ENCODE measurements at regions not wholly inside any gene's neighbourhood (a gene's known extent, or its start where the extent isn't known, plus 50 kb on each side); places are given as distances from the start of the nearest gene placed in this dataset.

- TF ChIP-seq CHD4 (IDR thresholded peaks at IDR 0.05; ENCODE audit: insufficient read depth, insufficient replicate concordance, low read depth, low read length, poor library complexity, severe bottlenecking) (no peak), CHD1 (IDR thresholded peaks at IDR 0.05; ENCODE audit: low read length) (no peak), ZNF23 (CRISPR knock-in tag; IDR thresholded peaks at IDR 0.05) (no peak), RNF219 (CRISPR knock-in tag; IDR thresholded peaks at IDR 0.05) (no peak), UBTF (IDR thresholded peaks at IDR 0.05; ENCODE audit: borderline replicate concordance in 1 of 2, low read depth in 2 of 2, low read length in 2 of 2) (no peak), CTCF (IDR thresholded peaks at IDR 0.05 in 2 of 3, conservative IDR thresholded peaks at IDR 0.05 in 1 of 3; ENCODE audit: insufficient read depth in 2 of 3, low read depth in 1 of 3, low read length in 3 of 3) (no peak), CEBPG (CRISPR knock-in tag; IDR thresholded peaks at IDR 0.05) (no peak), CEBPG (tag; conservative IDR thresholded peaks at IDR 0.05 in 1 of 2, IDR thresholded peaks at IDR 0.05 in 1 of 2) (no peak), NFE2 (IDR thresholded peaks at IDR 0.05; ENCODE audit: low read depth) (no peak), TGIF2 (CRISPR knock-in tag; IDR thresholded peaks at IDR 0.05) (no peak), ZKSCAN1 (IDR thresholded peaks at IDR 0.05; ENCODE audit: low read depth, low read length) (no peak), PHTF2 (CRISPR knock-in tag; IDR thresholded peaks at IDR 0.05) (no peak), SMARCC2 (IDR thresholded peaks at IDR 0.05; ENCODE audit: low read depth) (no peak)
- TF ChIP-seq, protein P1, sequence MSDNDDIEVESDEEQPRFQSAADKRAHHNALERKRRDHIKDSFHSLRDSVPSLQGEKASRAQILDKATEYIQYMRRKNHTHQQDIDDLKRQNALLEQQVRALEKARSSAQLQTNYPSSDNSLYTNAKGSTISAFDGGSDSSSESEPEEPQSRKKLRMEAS (CRISPR knock-in tag; IDR thresholded peaks at IDR 0.05): no peak
- TF ChIP-seq, protein P2, sequence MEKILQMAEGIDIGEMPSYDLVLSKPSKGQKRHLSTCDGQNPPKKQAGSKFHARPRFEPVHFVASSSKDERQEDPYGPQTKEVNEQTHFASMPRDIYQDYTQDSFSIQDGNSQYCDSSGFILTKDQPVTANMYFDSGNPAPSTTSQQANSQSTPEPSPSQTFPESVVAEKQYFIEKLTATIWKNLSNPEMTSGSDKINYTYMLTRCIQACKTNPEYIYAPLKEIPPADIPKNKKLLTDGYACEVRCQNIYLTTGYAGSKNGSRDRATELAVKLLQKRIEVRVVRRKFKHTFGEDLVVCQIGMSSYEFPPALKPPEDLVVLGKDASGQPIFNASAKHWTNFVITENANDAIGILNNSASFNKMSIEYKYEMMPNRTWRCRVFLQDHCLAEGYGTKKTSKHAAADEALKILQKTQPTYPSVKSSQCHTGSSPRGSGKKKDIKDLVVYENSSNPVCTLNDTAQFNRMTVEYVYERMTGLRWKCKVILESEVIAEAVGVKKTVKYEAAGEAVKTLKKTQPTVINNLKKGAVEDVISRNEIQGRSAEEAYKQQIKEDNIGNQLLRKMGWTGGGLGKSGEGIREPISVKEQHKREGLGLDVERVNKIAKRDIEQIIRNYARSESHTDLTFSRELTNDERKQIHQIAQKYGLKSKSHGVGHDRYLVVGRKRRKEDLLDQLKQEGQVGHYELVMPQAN (IDR thresholded peaks at IDR 0.05; ENCODE audit: borderline replicate concordance): no peak
Observed at GRCh38 chr5:169496878-169497277, 86.7 kb upstream of the SPDL1 start.

All from K562 (cell line).